HG03060 (cell line): ENCODE measurements at regions not wholly inside any gene's neighbourhood (a gene's known extent, or its start where the extent isn't known, plus 50 kb on each side); places are given as distances from the start of the nearest gene placed in this dataset.

Source experiments
- ATAC-seq: cut with Tn5 transposase; IDR thresholded peaks from one replicate; pipeline ENCODE4 v1.9.1; 2021; ENCODE audit warnings: low read depth, moderate number of reproducible peaks; ENCODE audit not compliant: unreplicated experiment

GRCh38 chr21:36532769-36533467 is 53.0 kb upstream of the CLDN14 start:
- no peak for ATAC-seq

GRCh38 chr21:36533468-36533848 is 53.5 kb upstream of the CLDN14 start:
- ATAC-seq = no peak

GRCh38 chr21:36534656-36535055 is 54.7 kb upstream of the CLDN14 start:
- no peak for ATAC-seq

GRCh38 chr21:36535618-36536241 is 55.8 kb upstream of the CLDN14 start:
- ATAC-seq = peak; percentile 71

GRCh38 chr21:36538761-36539160 is 58.8 kb upstream of the CLDN14 start:
- no peak for ATAC-seq

- no peak for ATAC-seq
These were observed 59.7 kb upstream of the CLDN14 start for GRCh38 chr21:36539434-36540150.

GRCh38 chr21:36540700-36541099 is 60.8 kb upstream of the CLDN14 start:
- no peak for ATAC-seq

- ATAC-seq = no peak
These were observed 61.8 kb upstream of the CLDN14 start for GRCh38 chr21:36541721-36542139.

- peak; percentile 43 for ATAC-seq
These were observed 62.6 kb upstream of the CLDN14 start for GRCh38 chr21:36542312-36543101.

GRCh38 chr21:36543924-36544323 is 64.0 kb upstream of the CLDN14 start:
- ATAC-seq = no peak

- ATAC-seq = no peak
These were observed 64.6 kb upstream of the CLDN14 start for GRCh38 chr21:36544545-36544944.

- no peak for ATAC-seq
These were observed 66.0 kb upstream of the CLDN14 start for GRCh38 chr21:36545776-36546511.

GRCh38 chr21:36547464-36547863 is 67.5 kb upstream of the CLDN14 start:
- no peak for ATAC-seq

- ATAC-seq = no peak
These were observed 68.9 kb upstream of the CLDN14 start for GRCh38 chr21:36548866-36549265.

GRCh38 chr21:36549470-36549869 is 69.5 kb upstream of the CLDN14 start:
- no peak for ATAC-seq

- ATAC-seq = no peak
These were observed 70.8 kb upstream of the CLDN14 start for GRCh38 chr21:36550761-36551160.

GRCh38 chr21:36551321-36551720 is 71.4 kb upstream of the CLDN14 start:
- no peak for ATAC-seq

- ATAC-seq = no peak
These were observed 72.0 kb upstream of the CLDN14 start for GRCh38 chr21:36551731-36552433.

- ATAC-seq = no peak
These were observed 72.5 kb upstream of the CLDN14 start for GRCh38 chr21:36552434-36552785.

- no peak for ATAC-seq
These were observed 73.5 kb upstream of the CLDN14 start for GRCh38 chr21:36553406-36553805.
